ENCODE measurements at regions not wholly inside any gene's neighbourhood (a gene's known extent, or its start where the extent isn't known, plus 50 kb on each side); places are given as distances from the start of the nearest gene placed in this dataset.

DNA sequence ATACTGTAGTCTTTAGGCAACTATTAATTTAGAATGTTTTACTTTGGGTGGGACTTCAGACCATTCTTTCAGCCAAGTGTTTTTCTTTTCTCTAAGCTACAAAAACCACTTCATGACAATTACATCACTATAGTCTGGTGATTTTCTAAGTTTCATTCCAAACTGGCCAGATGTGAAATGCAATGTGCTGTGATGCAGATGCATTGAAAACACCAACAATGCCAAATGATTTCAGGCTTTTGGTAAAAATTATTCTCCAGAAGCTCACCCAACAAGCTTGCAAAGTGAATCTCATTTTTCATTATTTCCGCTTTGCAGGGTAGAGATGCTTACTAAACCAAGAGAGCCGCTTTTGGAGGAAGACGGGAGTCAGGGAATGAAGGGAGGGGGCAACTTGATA lies 118.4 kb upstream of the ANK3 start:
- TF ChIP-seq, protein P1, sequence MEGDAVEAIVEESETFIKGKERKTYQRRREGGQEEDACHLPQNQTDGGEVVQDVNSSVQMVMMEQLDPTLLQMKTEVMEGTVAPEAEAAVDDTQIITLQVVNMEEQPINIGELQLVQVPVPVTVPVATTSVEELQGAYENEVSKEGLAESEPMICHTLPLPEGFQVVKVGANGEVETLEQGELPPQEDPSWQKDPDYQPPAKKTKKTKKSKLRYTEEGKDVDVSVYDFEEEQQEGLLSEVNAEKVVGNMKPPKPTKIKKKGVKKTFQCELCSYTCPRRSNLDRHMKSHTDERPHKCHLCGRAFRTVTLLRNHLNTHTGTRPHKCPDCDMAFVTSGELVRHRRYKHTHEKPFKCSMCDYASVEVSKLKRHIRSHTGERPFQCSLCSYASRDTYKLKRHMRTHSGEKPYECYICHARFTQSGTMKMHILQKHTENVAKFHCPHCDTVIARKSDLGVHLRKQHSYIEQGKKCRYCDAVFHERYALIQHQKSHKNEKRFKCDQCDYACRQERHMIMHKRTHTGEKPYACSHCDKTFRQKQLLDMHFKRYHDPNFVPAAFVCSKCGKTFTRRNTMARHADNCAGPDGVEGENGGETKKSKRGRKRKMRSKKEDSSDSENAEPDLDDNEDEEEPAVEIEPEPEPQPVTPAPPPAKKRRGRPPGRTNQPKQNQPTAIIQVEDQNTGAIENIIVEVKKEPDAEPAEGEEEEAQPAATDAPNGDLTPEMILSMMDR (IDR thresholded peaks at IDR 0.05; ENCODE audit: borderline replicate concordance, extremely low read depth, low read length, poor library complexity, severe bottlenecking), result no peak
- no peak for TF ChIP-seq EZH2 (IDR thresholded peaks at IDR 0.05; ENCODE audit: borderline replicate concordance, low read depth, low read length, severe bottlenecking)

All from DND-41 (cell line).